Osteocyte (in vitro differentiated cells): ENCODE measurements at regions not wholly inside any gene's neighbourhood (a gene's known extent, or its start where the extent isn't known, plus 50 kb on each side); places are given as distances from the start of the nearest gene placed in this dataset.

Experiments used
- DNase-seq: peaks from one replicate; pipeline ENCODE4 v3.0.0; 2021; ENCODE audit warnings: mixed read lengths; ENCODE audit not compliant: unreplicated experiment; ENCODE audit errors: extremely low spot score
- H3K27ac Mint-ChIP-seq: one replicate; pipeline ENCODE4 v1.8.0; 2021; ENCODE audit warnings: mild to moderate bottlenecking, mixed read lengths; ENCODE audit not compliant: unreplicated experiment
- H3K27me3 Mint-ChIP-seq: one replicate; pipeline ENCODE4 v1.8.0; 2021; ENCODE audit warnings: mixed read lengths; ENCODE audit not compliant: unreplicated experiment
- H3K36me3 Mint-ChIP-seq: one replicate; pipeline ENCODE4 v1.8.0; 2021; ENCODE audit warnings: mixed read lengths; ENCODE audit not compliant: unreplicated experiment
- H3K4me1 Mint-ChIP-seq: one replicate; pipeline ENCODE4 v1.8.0; 2021; ENCODE audit warnings: mixed read lengths; ENCODE audit not compliant: unreplicated experiment
- H3K4me3 Mint-ChIP-seq: one replicate; pipeline ENCODE4 v1.8.0; 2021; ENCODE audit warnings: mild to moderate bottlenecking, moderate library complexity, mixed read lengths; ENCODE audit not compliant: unreplicated experiment
- H3K9me3 Mint-ChIP-seq: one replicate; pipeline ENCODE4 v1.8.0; 2021; ENCODE audit warnings: mixed read lengths; ENCODE audit not compliant: unreplicated experiment
- TF ChIP-seq, protein P1 (sequence below): fragments of 200-600 bp; sonication (generic); IDR thresholded peaks from 2 replicates; pipeline ENCODE4 v1.5.0; 2021; ENCODE audit warnings: antibody characterized with exemption, mild to moderate bottlenecking, moderate library complexity

DNA sequence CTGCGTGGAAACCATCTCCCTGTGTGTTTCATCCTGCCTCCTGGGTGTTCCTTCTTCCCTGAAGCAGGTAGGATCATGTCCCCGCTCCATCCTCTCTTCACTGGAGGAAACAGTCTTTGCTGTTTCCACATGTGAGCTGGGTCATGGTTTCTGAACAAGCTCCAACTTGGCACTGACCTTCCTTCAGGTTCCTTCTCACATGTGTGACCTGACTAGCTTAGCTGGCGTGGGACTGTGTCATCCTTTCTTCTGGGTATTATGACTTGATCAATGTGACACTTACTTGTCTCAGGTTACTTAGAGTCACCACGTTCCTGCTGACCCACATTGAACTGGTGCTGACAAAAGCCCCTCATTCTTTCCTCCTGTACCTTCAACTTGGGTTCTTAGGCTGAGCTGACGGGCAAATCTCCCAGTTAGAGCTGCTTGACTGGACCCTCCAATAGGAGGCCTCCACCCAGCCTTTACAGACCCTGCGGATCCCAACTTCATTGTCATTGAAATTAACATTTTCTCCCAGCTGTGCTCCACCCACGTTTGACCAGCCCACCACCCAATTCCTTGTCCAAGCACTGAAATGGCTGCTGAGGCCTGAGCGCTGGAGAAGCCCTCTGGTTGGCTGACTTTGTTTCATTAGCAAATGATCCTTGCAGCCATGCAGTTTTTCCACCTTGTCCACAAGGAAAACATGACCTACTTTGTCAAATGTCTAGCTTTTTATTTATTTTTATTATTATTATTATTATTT is 128.1 kb downstream of the DDX1 start:
- Mint-ChIP-seq H3K27ac (no peak overlapping the region), H3K4me1 (no peaks in the 10 kb centered on the region)
- no peak for DNase-seq

GRCh38 chr2:15720561-15721307 is 129.1 kb downstream of the DDX1 start:
- TF ChIP-seq, protein P1, sequence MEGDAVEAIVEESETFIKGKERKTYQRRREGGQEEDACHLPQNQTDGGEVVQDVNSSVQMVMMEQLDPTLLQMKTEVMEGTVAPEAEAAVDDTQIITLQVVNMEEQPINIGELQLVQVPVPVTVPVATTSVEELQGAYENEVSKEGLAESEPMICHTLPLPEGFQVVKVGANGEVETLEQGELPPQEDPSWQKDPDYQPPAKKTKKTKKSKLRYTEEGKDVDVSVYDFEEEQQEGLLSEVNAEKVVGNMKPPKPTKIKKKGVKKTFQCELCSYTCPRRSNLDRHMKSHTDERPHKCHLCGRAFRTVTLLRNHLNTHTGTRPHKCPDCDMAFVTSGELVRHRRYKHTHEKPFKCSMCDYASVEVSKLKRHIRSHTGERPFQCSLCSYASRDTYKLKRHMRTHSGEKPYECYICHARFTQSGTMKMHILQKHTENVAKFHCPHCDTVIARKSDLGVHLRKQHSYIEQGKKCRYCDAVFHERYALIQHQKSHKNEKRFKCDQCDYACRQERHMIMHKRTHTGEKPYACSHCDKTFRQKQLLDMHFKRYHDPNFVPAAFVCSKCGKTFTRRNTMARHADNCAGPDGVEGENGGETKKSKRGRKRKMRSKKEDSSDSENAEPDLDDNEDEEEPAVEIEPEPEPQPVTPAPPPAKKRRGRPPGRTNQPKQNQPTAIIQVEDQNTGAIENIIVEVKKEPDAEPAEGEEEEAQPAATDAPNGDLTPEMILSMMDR, result no peak
- H3K27me3 Mint-ChIP-seq, result peaks cover 36% of the 10 kb centered on the region
- H3K9me3 Mint-ChIP-seq, result no peaks in the 10 kb centered on the region
- no peak overlapping the region for H3K27ac Mint-ChIP-seq
- no peak overlapping the region for H3K4me3 Mint-ChIP-seq
- no peak for DNase-seq
- no peaks in the 10 kb centered on the region for H3K4me1 Mint-ChIP-seq
- H3K36me3 Mint-ChIP-seq, result no peaks in the 10 kb centered on the region

More for the DNA sequence above, 128.1 kb downstream of the DDX1 start:
- TF ChIP-seq, protein P1, result no peak
- Mint-ChIP-seq H3K9me3 (no peaks in the 10 kb centered on the region), H3K36me3 (no peaks in the 10 kb centered on the region), H3K4me3 (no peak overlapping the region), H3K27me3 (peaks cover 28% of the 10 kb centered on the region)

DNA sequence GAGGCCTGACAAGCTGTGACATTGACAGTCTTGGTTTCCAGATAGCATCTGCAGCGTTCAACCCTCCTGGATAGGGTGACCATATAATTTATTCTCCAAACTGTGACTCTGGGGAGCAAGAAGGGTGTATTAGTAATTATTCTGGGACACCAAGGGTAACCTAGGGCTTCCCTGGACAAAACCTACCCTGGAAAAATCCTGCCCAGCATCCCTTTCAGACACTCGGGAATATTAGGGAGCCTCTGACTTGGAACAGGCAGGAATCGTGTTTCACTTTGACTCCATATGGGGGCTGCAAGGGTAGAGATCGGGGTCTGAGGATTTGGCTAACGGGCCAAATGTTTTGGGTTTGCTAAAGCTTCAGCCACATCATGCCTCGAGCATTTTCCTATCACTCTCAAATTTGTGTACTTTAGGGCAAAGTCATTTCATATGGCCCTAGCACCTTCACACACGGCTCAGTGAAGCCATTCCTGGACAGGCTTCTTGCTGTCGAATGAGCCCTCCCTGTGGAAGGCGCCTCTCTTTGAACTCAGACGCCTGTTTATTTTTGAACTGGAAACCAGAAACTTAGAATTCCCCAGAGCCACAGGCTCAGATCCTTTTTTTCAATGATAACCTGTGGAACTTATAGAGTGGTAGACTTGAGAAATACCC is 129.9 kb downstream of the DDX1 start:
- H3K36me3 Mint-ChIP-seq, result no peaks in the 10 kb centered on the region
- no peaks in the 10 kb centered on the region for H3K4me1 Mint-ChIP-seq
- H3K9me3 Mint-ChIP-seq, result no peaks in the 10 kb centered on the region
- H3K4me3 Mint-ChIP-seq, result no peak overlapping the region
- H3K27me3 Mint-ChIP-seq, result peaks cover 43% of the 10 kb centered on the region
- TF ChIP-seq, protein P1, result no peak
- H3K27ac Mint-ChIP-seq, result no peak overlapping the region
- no peak for DNase-seq

DNA sequence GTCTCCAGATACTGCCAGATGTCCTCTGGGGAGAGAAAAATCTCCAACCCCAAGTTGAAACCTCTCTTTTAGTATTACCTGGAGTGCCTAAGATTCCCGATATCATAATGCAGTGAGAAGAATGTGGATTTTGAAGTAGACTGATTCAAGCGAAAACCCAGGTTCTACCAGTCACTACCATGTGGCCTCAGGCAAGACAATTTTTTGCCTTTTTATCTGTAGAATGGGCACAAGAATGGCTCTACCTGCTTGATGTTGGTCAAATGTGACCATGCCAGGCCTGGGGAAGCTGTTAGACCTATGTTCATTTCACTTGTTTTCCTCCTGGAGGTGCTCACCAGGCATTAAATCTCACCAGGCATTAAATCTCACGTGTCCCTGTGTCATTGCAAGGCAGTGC is 131.3 kb downstream of the DDX1 start:
- TF ChIP-seq, protein P1, result no peak
- Mint-ChIP-seq H3K27ac (no peak overlapping the region), H3K27me3 (peaks cover 53% of the 10 kb centered on the region), H3K9me3 (no peaks in the 10 kb centered on the region), H3K36me3 (no peaks in the 10 kb centered on the region), H3K4me1 (no peaks in the 10 kb centered on the region), H3K4me3 (no peak overlapping the region)
- no peak for DNase-seq

- Mint-ChIP-seq H3K4me1 (no peaks in the 10 kb centered on the region), H3K27ac (no peak overlapping the region), H3K9me3 (no peaks in the 10 kb centered on the region), H3K36me3 (no peaks in the 10 kb centered on the region), H3K4me3 (no peak overlapping the region), H3K27me3 (peaks cover 54% of the 10 kb centered on the region)
- no peak for DNase-seq
- TF ChIP-seq, protein P1, result no peak
These were observed 132.6 kb downstream of the DDX1 start for GRCh38 chr2:15724235-15724634.
